GM18508 (cell line): ENCODE measurements at regions not wholly inside any gene's neighbourhood (a gene's known extent, or its start where the extent isn't known, plus 50 kb on each side); places are given as distances from the start of the nearest gene placed in this dataset.

ENCODE experiments used
- ATAC-seq: cut with Tn5 transposase; IDR thresholded peaks from one replicate; pipeline ENCODE4 v1.9.1; 2021; ENCODE audit warnings: moderate number of reproducible peaks; ENCODE audit not compliant: insufficient read depth, unreplicated experiment

GRCh38 chr2:199707593-199708185, 143.3 kb downstream of the FTCDNL1 start:
- no peak for ATAC-seq

GRCh38 chr2:199705538-199705937, 145.5 kb downstream of the FTCDNL1 start:
- ATAC-seq: no peak

- no peak for ATAC-seq
Measured at GRCh38 chr2:199704358-199705238, 146.4 kb downstream of the FTCDNL1 start.

- ATAC-seq: no peak
Measured at GRCh38 chr2:199703199-199703598, 147.8 kb downstream of the FTCDNL1 start.

GRCh38 chr2:199697469-199697868, 153.5 kb downstream of the FTCDNL1 start:
- no peak for ATAC-seq

- no peak for ATAC-seq
Measured at GRCh38 chr2:199696048-199696447, 154.9 kb downstream of the FTCDNL1 start.

GRCh38 chr2:199693861-199694260, 157.1 kb downstream of the FTCDNL1 start:
- no peak for ATAC-seq

- ATAC-seq: no peak
Measured at GRCh38 chr2:199692489-199692888, 158.5 kb downstream of the FTCDNL1 start.

GRCh38 chr2:199690225-199690624, 160.8 kb downstream of the FTCDNL1 start:
- ATAC-seq: no peak

GRCh38 chr2:199685669-199686068, 165.3 kb downstream of the FTCDNL1 start:
- ATAC-seq: no peak

GRCh38 chr2:199684832-199685231, 166.2 kb downstream of the FTCDNL1 start:
- ATAC-seq: peak; percentile 75

GRCh38 chr2:199684168-199684567, 166.8 kb downstream of the FTCDNL1 start:
- no peak for ATAC-seq

- no peak for ATAC-seq
Measured at GRCh38 chr2:199682001-199682400, 169.0 kb downstream of the FTCDNL1 start.

GRCh38 chr2:199680482-199680881, 170.5 kb downstream of the FTCDNL1 start:
- ATAC-seq: no peak

- ATAC-seq: no peak
Measured at GRCh38 chr2:199679883-199680282, 171.1 kb downstream of the FTCDNL1 start.

- no peak for ATAC-seq
Measured at GRCh38 chr2:199677881-199678280, 173.1 kb downstream of the FTCDNL1 start.

GRCh38 chr2:199668645-199669044, 182.3 kb downstream of the FTCDNL1 start:
- ATAC-seq: no peak

- ATAC-seq: peak; percentile 62
Measured at GRCh38 chr2:199663157-199663556, 187.8 kb downstream of the FTCDNL1 start.

- ATAC-seq: no peak
Measured at GRCh38 chr2:199662255-199662654, 188.7 kb downstream of the FTCDNL1 start.

GRCh38 chr2:199660167-199660566, 190.8 kb downstream of the FTCDNL1 start:
- no peak for ATAC-seq

GRCh38 chr2:199659207-199659606, 191.8 kb downstream of the FTCDNL1 start:
- ATAC-seq: no peak

GRCh38 chr2:199646439-199646838, 188.7 kb upstream of the SATB2 start:
- peak; percentile 91 for ATAC-seq
